ENCODE measurements at regions not wholly inside any gene's neighbourhood (a gene's known extent, or its start where the extent isn't known, plus 50 kb on each side); places are given as distances from the start of the nearest gene placed in this dataset.

GRCh38 chr5:103490030-103490739, 72.4 kb downstream of the NUDT12 start:
- TF ChIP-seq TAF1 (IDR thresholded peaks at IDR 0.05; ENCODE audit: borderline replicate concordance, low read depth, low read length) (no peak), POLR2A (IDR thresholded peaks at IDR 0.05; ENCODE audit: low read depth, low read length) (no peak), POLR2AphosphoS5 (IDR thresholded peaks at IDR 0.05; ENCODE audit: low read depth, low read length) (no peak)

Data from GM12892 (cell line).